Mammary epithelial cell (primary cell): ENCODE measurements at regions not wholly inside any gene's neighbourhood (a gene's known extent, or its start where the extent isn't known, plus 50 kb on each side); places are given as distances from the start of the nearest gene placed in this dataset.

Source experiments
- EZH2 ChIP-seq: IDR thresholded peaks from 2 replicates; pipeline ENCODE4 v1.6.1; 2012; ENCODE audit warnings: low read length, inconsistent platforms, borderline replicate concordance
- TF ChIP-seq, protein P1 (sequence below), 2 donors: IDR thresholded peaks in 1 of 2; conservative IDR thresholded peaks in 1 of 2; 2 replicates each; pipeline ENCODE4 v1.5.1; 2011 to 2012; ENCODE audit warnings: inconsistent platforms in 2 of 2, low read length in 2 of 2, mild to moderate bottlenecking in 2 of 2, control low read depth in 1 of 2, low read depth in 1 of 2; ENCODE audit not compliant: insufficient read depth in 1 of 2; ENCODE audit errors: extremely low read depth in 1 of 2

- TF ChIP-seq, protein P1, sequence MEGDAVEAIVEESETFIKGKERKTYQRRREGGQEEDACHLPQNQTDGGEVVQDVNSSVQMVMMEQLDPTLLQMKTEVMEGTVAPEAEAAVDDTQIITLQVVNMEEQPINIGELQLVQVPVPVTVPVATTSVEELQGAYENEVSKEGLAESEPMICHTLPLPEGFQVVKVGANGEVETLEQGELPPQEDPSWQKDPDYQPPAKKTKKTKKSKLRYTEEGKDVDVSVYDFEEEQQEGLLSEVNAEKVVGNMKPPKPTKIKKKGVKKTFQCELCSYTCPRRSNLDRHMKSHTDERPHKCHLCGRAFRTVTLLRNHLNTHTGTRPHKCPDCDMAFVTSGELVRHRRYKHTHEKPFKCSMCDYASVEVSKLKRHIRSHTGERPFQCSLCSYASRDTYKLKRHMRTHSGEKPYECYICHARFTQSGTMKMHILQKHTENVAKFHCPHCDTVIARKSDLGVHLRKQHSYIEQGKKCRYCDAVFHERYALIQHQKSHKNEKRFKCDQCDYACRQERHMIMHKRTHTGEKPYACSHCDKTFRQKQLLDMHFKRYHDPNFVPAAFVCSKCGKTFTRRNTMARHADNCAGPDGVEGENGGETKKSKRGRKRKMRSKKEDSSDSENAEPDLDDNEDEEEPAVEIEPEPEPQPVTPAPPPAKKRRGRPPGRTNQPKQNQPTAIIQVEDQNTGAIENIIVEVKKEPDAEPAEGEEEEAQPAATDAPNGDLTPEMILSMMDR (conservative IDR thresholded peaks at IDR 0.05 in 1 of 2, IDR thresholded peaks at IDR 0.05 in 1 of 2; ENCODE audit: extremely low read depth in 1 of 2, insufficient read depth in 1 of 2, low read depth in 1 of 2, low read length in 2 of 2), result no peak
- TF ChIP-seq EZH2, result no peak
Observed at GRCh38 chr1:79431340-79431739, 424.8 kb upstream of the ADGRL4 start.
